ENCODE measurements at regions not wholly inside any gene's neighbourhood (a gene's known extent, or its start where the extent isn't known, plus 50 kb on each side); places are given as distances from the start of the nearest gene placed in this dataset.
"Not testable (repeated sequence)": the region's sequence is repeated elsewhere in the genome, so short reads cannot be mapped to it uniquely, and the experiment has no call there.

- H3K4me3 ChIP-seq (ENCODE audit: low read depth, low read length); H3K27me3 ChIP-seq (replicated peaks; ENCODE audit: control insufficient read depth, insufficient read depth, low read length); H3K36me3 ChIP-seq (ENCODE audit: control insufficient read depth, insufficient read depth, low read length); H3K27me3 Mint-ChIP-seq (ENCODE audit: insufficient read depth, unreplicated experiment); POLR2A ChIA-PET; H3K4me3 Mint-ChIP-seq (ENCODE audit: unreplicated experiment); H3K27ac Mint-ChIP-seq (ENCODE audit: unreplicated experiment); DNase-seq; intact Hi-C loops (cut with micrococcal nuclease; ENCODE audit: unreplicated experiment); H3K9me3 ChIP-seq; H3K36me3 Mint-ChIP-seq (ENCODE audit: insufficient read depth, unreplicated experiment); H3K4me1 ChIP-seq; CTCF ChIA-PET; H3K9me3 Mint-ChIP-seq (ENCODE audit: unreplicated experiment); BruUV-seq (replicated peaks); H3K4me1 Mint-ChIP-seq (ENCODE audit: low read depth, unreplicated experiment): not testable (repeated sequence)
These were observed 302.9 kb upstream of the ANKRD20A1 start for GRCh38 chr9:67555874-67556273.

DNA sequence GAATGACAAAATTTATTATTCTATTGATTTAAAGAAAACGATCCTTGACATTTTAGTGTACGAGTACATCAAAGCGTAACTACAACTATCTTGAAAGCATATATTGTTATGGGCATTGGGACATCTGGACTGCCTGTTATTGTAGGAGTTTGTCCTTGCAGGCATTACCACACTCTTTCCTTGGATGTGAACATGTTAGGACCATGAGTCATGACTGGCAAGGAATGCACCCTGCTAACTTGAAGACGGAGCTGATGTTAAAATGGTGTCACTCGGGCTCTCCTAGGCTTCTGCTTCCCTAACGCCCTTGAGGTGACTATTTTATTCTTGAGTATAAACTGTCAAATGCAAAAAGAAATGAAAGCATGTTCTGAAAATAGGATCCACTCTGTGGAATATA is 308.7 kb upstream of the ANKRD20A1 start:
- H3K27me3 ChIP-seq (replicated peaks; ENCODE audit: control insufficient read depth, insufficient read depth, low read length); H3K36me3 Mint-ChIP-seq (ENCODE audit: insufficient read depth, unreplicated experiment); BruUV-seq (replicated peaks); H3K9me3 Mint-ChIP-seq (ENCODE audit: unreplicated experiment); POLR2A ChIA-PET; DNase-seq; H3K36me3 ChIP-seq (ENCODE audit: control insufficient read depth, insufficient read depth, low read length); H3K9me3 ChIP-seq; H3K27me3 Mint-ChIP-seq (ENCODE audit: insufficient read depth, unreplicated experiment); H3K4me1 ChIP-seq; H3K4me3 ChIP-seq (ENCODE audit: low read depth, low read length); intact Hi-C loops (cut with micrococcal nuclease; ENCODE audit: unreplicated experiment); CTCF ChIA-PET; H3K4me1 Mint-ChIP-seq (ENCODE audit: low read depth, unreplicated experiment); H3K4me3 Mint-ChIP-seq (ENCODE audit: unreplicated experiment); H3K27ac Mint-ChIP-seq (ENCODE audit: unreplicated experiment): not testable (repeated sequence)

DNA sequence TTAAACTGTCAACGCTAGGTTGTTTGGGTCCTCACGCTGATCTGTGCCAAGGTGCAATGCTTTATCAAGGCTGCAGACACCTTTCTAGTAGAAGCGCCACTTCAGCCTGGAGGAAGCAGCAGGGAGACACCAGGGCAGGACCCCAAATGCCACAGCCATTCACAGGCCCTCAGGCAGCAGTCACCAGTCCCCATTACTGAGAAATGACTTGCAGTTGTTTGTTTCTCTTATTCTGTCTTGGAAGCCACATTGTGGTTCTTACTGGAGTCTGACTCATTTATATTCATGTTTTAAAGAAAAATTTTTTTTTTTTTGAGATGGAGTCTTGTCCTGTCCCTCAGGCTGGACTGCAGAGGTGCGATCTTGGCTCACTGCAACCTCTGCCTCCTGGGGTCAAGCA is 328.9 kb upstream of the ANKRD20A1 start:
- H3K4me3 ChIP-seq (ENCODE audit: low read depth, low read length); H3K9me3 ChIP-seq; H3K27me3 ChIP-seq (replicated peaks; ENCODE audit: control insufficient read depth, insufficient read depth, low read length); H3K4me3 Mint-ChIP-seq (ENCODE audit: unreplicated experiment); intact Hi-C loops (cut with micrococcal nuclease; ENCODE audit: unreplicated experiment); DNase-seq; H3K9me3 Mint-ChIP-seq (ENCODE audit: unreplicated experiment); BruUV-seq (replicated peaks); H3K27me3 Mint-ChIP-seq (ENCODE audit: insufficient read depth, unreplicated experiment); H3K4me1 Mint-ChIP-seq (ENCODE audit: low read depth, unreplicated experiment); POLR2A ChIA-PET; H3K36me3 Mint-ChIP-seq (ENCODE audit: insufficient read depth, unreplicated experiment); H3K4me1 ChIP-seq; H3K27ac Mint-ChIP-seq (ENCODE audit: unreplicated experiment); CTCF ChIA-PET; H3K36me3 ChIP-seq (ENCODE audit: control insufficient read depth, insufficient read depth, low read length): not testable (repeated sequence)

DNA sequence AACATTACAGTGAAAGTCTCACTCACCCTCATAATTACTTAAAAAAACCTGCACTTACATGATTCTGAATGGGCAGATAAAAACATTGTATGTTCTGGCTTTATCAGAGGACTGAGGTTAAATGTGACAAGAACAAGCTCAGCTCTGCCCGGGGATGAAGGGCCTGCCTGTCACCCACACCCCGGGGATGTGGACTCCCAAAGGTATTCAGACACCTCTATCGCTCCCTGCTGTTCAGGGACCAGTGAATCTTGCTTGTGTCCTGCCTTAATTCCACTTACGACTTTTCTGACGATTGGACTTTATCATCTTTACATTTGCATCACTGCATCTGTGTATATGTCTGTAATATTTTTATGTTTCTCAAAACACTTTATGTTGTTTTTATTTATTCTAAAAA is 341.8 kb upstream of the ANKRD20A1 start:
- H3K27ac Mint-ChIP-seq (ENCODE audit: unreplicated experiment); H3K4me1 ChIP-seq; H3K4me3 ChIP-seq (ENCODE audit: low read depth, low read length); DNase-seq; H3K27me3 ChIP-seq (replicated peaks; ENCODE audit: control insufficient read depth, insufficient read depth, low read length); intact Hi-C loops (cut with micrococcal nuclease; ENCODE audit: unreplicated experiment); H3K4me1 Mint-ChIP-seq (ENCODE audit: low read depth, unreplicated experiment); H3K36me3 ChIP-seq (ENCODE audit: control insufficient read depth, insufficient read depth, low read length); CTCF ChIA-PET; BruUV-seq (replicated peaks); POLR2A ChIA-PET; H3K9me3 ChIP-seq; H3K36me3 Mint-ChIP-seq (ENCODE audit: insufficient read depth, unreplicated experiment); H3K4me3 Mint-ChIP-seq (ENCODE audit: unreplicated experiment); H3K27me3 Mint-ChIP-seq (ENCODE audit: insufficient read depth, unreplicated experiment); H3K9me3 Mint-ChIP-seq (ENCODE audit: unreplicated experiment): not testable (repeated sequence)

GRCh38 chr9:67514587-67514986 is 344.1 kb upstream of the ANKRD20A1 start:
- not testable (repeated sequence) for H3K4me3 Mint-ChIP-seq (ENCODE audit: unreplicated experiment); DNase-seq

DNA sequence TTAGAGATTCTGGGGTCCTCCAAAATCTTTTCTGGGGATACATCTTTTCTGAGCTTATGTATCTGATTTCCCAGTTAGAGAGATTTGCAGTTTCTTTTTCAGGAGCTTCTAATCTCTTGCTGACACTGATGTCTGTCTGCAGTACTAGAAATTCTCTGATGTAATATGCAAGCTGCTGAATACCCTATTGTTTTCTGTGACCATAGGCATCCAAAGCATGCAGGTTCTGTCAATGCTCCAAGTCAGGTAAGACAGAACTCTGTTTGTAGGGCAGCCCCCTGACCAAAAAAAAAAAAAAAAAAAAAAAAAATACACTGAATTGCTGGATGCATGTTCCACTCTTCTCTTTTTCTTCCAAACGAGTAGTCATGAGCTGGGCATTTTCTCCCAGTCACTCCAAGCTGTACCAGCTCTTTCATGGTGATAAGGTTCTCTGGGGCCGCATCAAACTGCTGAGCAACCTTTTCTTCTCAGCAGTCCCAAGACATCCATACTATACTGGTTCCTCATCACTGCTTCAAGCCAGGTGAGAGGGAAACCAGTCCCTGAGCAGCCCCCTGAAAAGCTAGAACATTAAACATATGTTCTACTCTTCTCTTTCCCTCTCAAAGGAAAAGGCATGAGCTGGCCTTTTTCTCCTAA is 354.9 kb upstream of the ANKRD20A1 start:
- H3K27me3 Mint-ChIP-seq (ENCODE audit: insufficient read depth, unreplicated experiment); intact Hi-C loops (cut with micrococcal nuclease; ENCODE audit: unreplicated experiment); POLR2A ChIA-PET; H3K4me1 ChIP-seq; H3K4me3 ChIP-seq (ENCODE audit: low read depth, low read length); H3K4me1 Mint-ChIP-seq (ENCODE audit: low read depth, unreplicated experiment); H3K27ac Mint-ChIP-seq (ENCODE audit: unreplicated experiment); DNase-seq; H3K36me3 Mint-ChIP-seq (ENCODE audit: insufficient read depth, unreplicated experiment); H3K27me3 ChIP-seq (replicated peaks; ENCODE audit: control insufficient read depth, insufficient read depth, low read length); BruUV-seq (replicated peaks); H3K36me3 ChIP-seq (ENCODE audit: control insufficient read depth, insufficient read depth, low read length); H3K9me3 Mint-ChIP-seq (ENCODE audit: unreplicated experiment); H3K9me3 ChIP-seq; CTCF ChIA-PET; H3K4me3 Mint-ChIP-seq (ENCODE audit: unreplicated experiment): not testable (repeated sequence)

More at GRCh38 chr9:67514587-67514986, 344.1 kb upstream of the ANKRD20A1 start:
- H3K27me3 ChIP-seq (replicated peaks; ENCODE audit: control insufficient read depth, insufficient read depth, low read length); H3K4me3 ChIP-seq (ENCODE audit: low read depth, low read length); H3K36me3 Mint-ChIP-seq (ENCODE audit: insufficient read depth, unreplicated experiment); CTCF ChIA-PET; H3K4me1 ChIP-seq; H3K9me3 ChIP-seq; BruUV-seq (replicated peaks); H3K36me3 ChIP-seq (ENCODE audit: control insufficient read depth, insufficient read depth, low read length); H3K4me1 Mint-ChIP-seq (ENCODE audit: low read depth, unreplicated experiment); H3K27ac Mint-ChIP-seq (ENCODE audit: unreplicated experiment); H3K27me3 Mint-ChIP-seq (ENCODE audit: insufficient read depth, unreplicated experiment); POLR2A ChIA-PET; intact Hi-C loops (cut with micrococcal nuclease; ENCODE audit: unreplicated experiment); H3K9me3 Mint-ChIP-seq (ENCODE audit: unreplicated experiment): not testable (repeated sequence)

DNA sequence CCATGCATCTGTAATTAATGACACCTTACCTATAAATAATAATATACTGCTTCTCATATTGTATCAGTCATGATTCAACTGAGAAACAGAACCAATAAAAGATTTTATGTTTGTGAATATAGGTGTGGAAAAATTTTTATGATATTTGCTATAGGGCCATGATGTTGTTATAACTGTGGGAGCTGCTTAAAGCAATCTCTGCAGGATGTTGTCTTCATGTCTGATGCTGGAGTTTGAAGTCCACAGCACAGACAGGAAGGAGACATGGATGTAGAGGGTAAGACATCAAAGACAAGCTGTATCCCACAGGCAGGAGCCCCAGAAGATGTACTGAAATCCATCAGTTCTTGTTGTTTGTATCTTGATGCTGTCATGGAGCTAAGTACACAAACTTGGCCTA is 366.7 kb upstream of the ANKRD20A1 start:
- intact Hi-C loops (cut with micrococcal nuclease; ENCODE audit: unreplicated experiment); H3K4me1 Mint-ChIP-seq (ENCODE audit: low read depth, unreplicated experiment); BruUV-seq (replicated peaks); H3K27ac Mint-ChIP-seq (ENCODE audit: unreplicated experiment); H3K9me3 ChIP-seq; H3K9me3 Mint-ChIP-seq (ENCODE audit: unreplicated experiment); DNase-seq; H3K36me3 ChIP-seq (ENCODE audit: control insufficient read depth, insufficient read depth, low read length); H3K4me1 ChIP-seq; H3K36me3 Mint-ChIP-seq (ENCODE audit: insufficient read depth, unreplicated experiment); H3K4me3 Mint-ChIP-seq (ENCODE audit: unreplicated experiment); POLR2A ChIA-PET; H3K27me3 Mint-ChIP-seq (ENCODE audit: insufficient read depth, unreplicated experiment); CTCF ChIA-PET; H3K27me3 ChIP-seq (replicated peaks; ENCODE audit: control insufficient read depth, insufficient read depth, low read length); H3K4me3 ChIP-seq (ENCODE audit: low read depth, low read length): not testable (repeated sequence)

All from Caco-2 (cell line).